Upper lobe of right lung (tissue), 1 donor: ENCODE measurements at regions not wholly inside any gene's neighbourhood (a gene's known extent, or its start where the extent isn't known, plus 50 kb on each side); places are given as distances from the start of the nearest gene placed in this dataset.

Experiments used
- ATAC-seq: fragments of 200-7000 bp; cut with Tn5 transposase; one replicate; pipeline ENCODE4 v1.9.1; 2020; ENCODE audit warnings: mild to moderate bottlenecking, moderate library complexity
- DNase-seq: peaks from one replicate; pipeline ENCODE4 v3.0.0-alpha.2; 2020
- H3K27ac ChIP-seq: fragments of 200-600 bp; one replicate; pipeline ENCODE4 v1.8.0; 2022
- H3K27me3 ChIP-seq: fragments of 200-600 bp; one replicate; pipeline ENCODE4 v1.8.0; 2022; ENCODE audit warnings: mild to moderate bottlenecking
- H3K36me3 ChIP-seq: fragments of 200-600 bp; one replicate; pipeline ENCODE4 v1.8.0; 2022
- H3K4me1 ChIP-seq: fragments of 200-600 bp; one replicate; pipeline ENCODE4 v1.8.0; 2022
- H3K4me3 ChIP-seq: fragments of 200-600 bp; one replicate; pipeline ENCODE4 v1.8.0; 2022; ENCODE audit warnings: mild to moderate bottlenecking
- H3K9me3 ChIP-seq: fragments of 200-600 bp; one replicate; pipeline ENCODE4 v1.8.0; 2022
- CTCF ChIP-seq: fragments of 200-600 bp; IDR thresholded peaks from one replicate; pipeline ENCODE4 v1.8.0; 2022; ENCODE audit warnings: antibody characterized with exemption
- intact Hi-C: fragments of 100-400 bp; cut with DNase I; formaldehyde crosslinking; loops from one replicate; pipeline ENCODE4 v1.11.0; 2022
- donor health status: DM: no; HTN: yes; CAD: no; lungs with severe emphysema.

- DNase-seq (no peak), ATAC-seq (no peak)
- intact Hi-C loops: no loop called here
- no peaks in the 10 kb centered on the region for H3K9me3 ChIP-seq
- H3K36me3 ChIP-seq: no peaks in the 10 kb centered on the region
- no peak overlapping the region for H3K4me3 ChIP-seq
- peaks cover 11% of the 10 kb centered on the region for H3K4me1 ChIP-seq
- H3K27ac ChIP-seq: peak overlapping the region; percentile 60
- no peaks in the 10 kb centered on the region for H3K27me3 ChIP-seq
- no peak for TF ChIP-seq CTCF
Observed at GRCh38 chr4:128387600-128388351, 100.2 kb upstream of the PGRMC2 start.

GRCh38 chr4:128386761-128387599, 99.4 kb upstream of the PGRMC2 start:
- no peak for TF ChIP-seq CTCF
- intact Hi-C loops: no loop called here

GRCh38 chr4:128385683-128386304, 98.2 kb upstream of the PGRMC2 start:
- H3K36me3 ChIP-seq: no peaks in the 10 kb centered on the region
- DNase-seq (no peak), ATAC-seq (peak; percentile 44)
- no peak for TF ChIP-seq CTCF
- H3K27me3 ChIP-seq: no peaks in the 10 kb centered on the region
- peak overlapping the region; percentile 37 for H3K27ac ChIP-seq
- intact Hi-C loops: no loop called here
- no peak overlapping the region for H3K4me3 ChIP-seq
- H3K4me1 ChIP-seq: peaks cover 11% of the 10 kb centered on the region
- H3K9me3 ChIP-seq: no peaks in the 10 kb centered on the region

More at GRCh38 chr4:128386761-128387599, 99.4 kb upstream of the PGRMC2 start:
- peak; percentile 76 for DNase-seq
- ATAC-seq: peak; percentile 89
- Histone ChIP-seq H3K36me3 (no peaks in the 10 kb centered on the region), H3K4me3 (no peak overlapping the region), H3K9me3 (no peaks in the 10 kb centered on the region), H3K27me3 (no peaks in the 10 kb centered on the region), H3K4me1 (peaks cover 11% of the 10 kb centered on the region), H3K27ac (peak overlapping the region; percentile 60)

- TF ChIP-seq CTCF: no peak
- DNase-seq (no peak), ATAC-seq (no peak)
- H3K4me3 ChIP-seq: no peak overlapping the region
- peak overlapping the region; percentile 32 for H3K27ac ChIP-seq
- H3K9me3 ChIP-seq: no peaks in the 10 kb centered on the region
- no peaks in the 10 kb centered on the region for H3K36me3 ChIP-seq
- peaks cover 8% of the 10 kb centered on the region for H3K4me1 ChIP-seq
- no peaks in the 10 kb centered on the region for H3K27me3 ChIP-seq
- intact Hi-C loops: no loop called here
Observed at GRCh38 chr4:128384765-128385598, 97.4 kb upstream of the PGRMC2 start.

GRCh38 chr4:128384091-128384520, 96.5 kb upstream of the PGRMC2 start:
- H3K27me3 ChIP-seq: no peaks in the 10 kb centered on the region
- ATAC-seq: no peak

More at GRCh38 chr4:128384091-128384520, 96.5 kb upstream of the PGRMC2 start:
- TF ChIP-seq CTCF: no peak
- DNase-seq: no peak
- Histone ChIP-seq H3K36me3 (no peaks in the 10 kb centered on the region), H3K4me1 (peaks cover 8% of the 10 kb centered on the region), H3K9me3 (no peaks in the 10 kb centered on the region), H3K4me3 (no peak overlapping the region), H3K27ac (no peak overlapping the region)
- intact Hi-C loops: no loop called here
